MCF 10A (cell line): ENCODE measurements at regions not wholly inside any gene's neighbourhood (a gene's known extent, or its start where the extent isn't known, plus 50 kb on each side); places are given as distances from the start of the nearest gene placed in this dataset.

Experiments
- BruUV-seq: library from RNA; stranded (reverse); fragments of 400-500 nt; replicated peaks from 2 replicates; lab custom pipeline; 2021; lab: Mats Ljungman, UMichigan
- CTCF ChIA-PET: fragments of 300-600 bp; sonication (Branson Sonifier 250); formaldehyde crosslinking; extraction: SDS; loops from one replicate; lab custom pipeline; 2021; ENCODE audit warnings: antibody characterized with exemption, inconsistent platforms; lab: Yijun Ruan, JAX
- POLR2A ChIA-PET: fragments of 300-600, 350-650 bp; sonication (Branson Sonifier 250); formaldehyde crosslinking; extraction: SDS; loops from one replicate; lab custom pipeline; 2020; ENCODE audit warnings: antibody characterized with exemption, inconsistent platforms; lab: Yijun Ruan, JAX
- DNase-seq: peaks from one replicate; pipeline ENCODE4 v3.0.0-alpha.2; 2018; ENCODE audit not compliant: unreplicated experiment
- H3K27ac Mint-ChIP-seq: one replicate; pipeline ENCODE4 v1.8.0; 2022; ENCODE audit warnings: mild to moderate bottlenecking, low read depth, mixed read lengths; ENCODE audit not compliant: unreplicated experiment
- H3K27me3 Mint-ChIP-seq: one replicate; pipeline ENCODE4 v1.8.0; 2022; ENCODE audit warnings: mixed read lengths; ENCODE audit not compliant: insufficient read depth, unreplicated experiment
- H3K36me3 Mint-ChIP-seq: one replicate; pipeline ENCODE4 v1.8.0; 2022; ENCODE audit warnings: mild to moderate bottlenecking, moderate library complexity, mixed read lengths; ENCODE audit not compliant: insufficient read depth, unreplicated experiment
- H3K4me1 Mint-ChIP-seq: one replicate; pipeline ENCODE4 v1.8.0; 2022; ENCODE audit warnings: mixed read lengths; ENCODE audit not compliant: insufficient read depth, unreplicated experiment
- H3K4me3 Mint-ChIP-seq: one replicate; pipeline ENCODE4 v1.8.0; 2022; ENCODE audit warnings: mild to moderate bottlenecking, moderate library complexity, mixed read lengths; ENCODE audit not compliant: unreplicated experiment
- H3K9me3 Mint-ChIP-seq: one replicate; pipeline ENCODE4 v1.8.0; 2022; ENCODE audit warnings: mixed read lengths; ENCODE audit not compliant: unreplicated experiment
- CTCF ChIP-seq: fragments of 200-600 bp; IDR thresholded peaks from one replicate; pipeline ENCODE4 v1.8.0; 2022; ENCODE audit warnings: antibody characterized with exemption, mild to moderate bottlenecking; ENCODE audit not compliant: unreplicated experiment
- intact Hi-C: fragments of 100-400 bp; cut with micrococcal nuclease; formaldehyde crosslinking; loops from 2 replicates; pipeline ENCODE4 v1.14.1; 2022

DNA sequence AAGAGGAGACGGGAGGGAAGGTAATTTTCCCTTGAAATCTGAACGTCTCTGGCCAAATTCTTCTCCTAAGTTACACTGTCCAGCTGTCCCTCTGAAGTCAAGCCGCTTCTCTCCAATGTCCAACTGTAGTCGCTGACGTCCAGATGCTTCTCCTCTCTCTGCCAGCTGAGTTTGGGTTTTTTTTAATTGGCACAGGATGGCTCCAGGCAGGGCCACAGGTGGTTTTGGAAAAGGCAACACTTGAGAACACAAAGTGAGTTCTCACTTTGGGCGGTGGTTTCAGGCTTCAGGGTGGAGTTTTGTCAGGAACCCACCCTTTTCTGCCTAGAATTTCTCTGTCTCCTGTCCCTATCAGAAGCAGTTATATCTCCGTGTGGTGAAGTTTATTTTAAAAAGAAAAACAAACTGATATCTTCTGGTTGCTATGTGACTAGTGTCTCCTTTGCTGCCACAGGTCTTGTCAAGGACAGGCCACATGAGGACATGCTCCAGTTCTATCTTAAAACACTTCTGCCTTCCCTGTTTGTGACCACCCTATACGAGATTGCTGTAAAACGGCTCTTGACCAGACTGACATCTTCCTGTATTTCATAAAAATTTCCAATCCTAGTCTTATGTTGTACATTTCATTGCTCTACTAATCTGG is 472.3 kb upstream of the ADGRL4 start:
- CTCF ChIA-PET, result no interaction called here
- POLR2A ChIA-PET, result no interaction called here
- BruUV-seq, result no TSS peak
- H3K4me3 Mint-ChIP-seq, result no peak overlapping the region
- no peak overlapping the region for H3K27ac Mint-ChIP-seq
- no peak for DNase-seq
- no peaks in the 10 kb centered on the region for H3K27me3 Mint-ChIP-seq
- TF ChIP-seq CTCF, result no peak
- intact Hi-C loops, result no loop called here
- H3K4me1 Mint-ChIP-seq, result no peaks in the 10 kb centered on the region
- no peaks in the 10 kb centered on the region for H3K36me3 Mint-ChIP-seq
- H3K9me3 Mint-ChIP-seq, result no peaks in the 10 kb centered on the region

DNA sequence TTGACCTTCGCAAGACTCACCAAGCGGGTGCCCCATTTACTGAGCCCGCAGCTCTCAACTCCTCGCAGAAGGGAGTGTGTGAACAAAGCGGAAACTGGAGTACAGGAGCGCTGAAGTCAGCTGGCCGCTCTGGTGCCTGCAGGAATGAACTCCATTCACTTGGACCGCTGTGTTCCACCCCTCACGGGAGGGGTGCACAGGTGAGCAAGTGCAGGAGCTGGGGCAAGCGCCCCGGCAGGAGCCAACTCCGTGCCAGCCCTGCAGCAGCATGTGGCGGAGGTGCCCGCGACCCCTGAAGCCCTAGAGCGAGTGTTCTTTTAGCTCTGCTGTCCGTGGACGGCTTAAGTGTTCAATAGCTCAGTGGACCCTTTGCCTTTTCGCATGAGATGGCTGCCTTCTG is 471.6 kb upstream of the ADGRL4 start:
- H3K27me3 Mint-ChIP-seq, result no peaks in the 10 kb centered on the region
- no TSS peak for BruUV-seq
- H3K27ac Mint-ChIP-seq, result no peak overlapping the region
- CTCF ChIA-PET, result interaction anchor here (0.6 kb wide), 1 partner anchor 218 kb away, joined by 3 read pairs; no protein-coding TSS in a partner anchor
- H3K9me3 Mint-ChIP-seq, result no peaks in the 10 kb centered on the region
- intact Hi-C loops, result no loop called here
- POLR2A ChIA-PET, result no interaction called here
- H3K4me1 Mint-ChIP-seq, result no peaks in the 10 kb centered on the region
- no peak overlapping the region for H3K4me3 Mint-ChIP-seq
- DNase-seq, result no peak
- H3K36me3 Mint-ChIP-seq, result no peaks in the 10 kb centered on the region
- no peak for TF ChIP-seq CTCF

DNA sequence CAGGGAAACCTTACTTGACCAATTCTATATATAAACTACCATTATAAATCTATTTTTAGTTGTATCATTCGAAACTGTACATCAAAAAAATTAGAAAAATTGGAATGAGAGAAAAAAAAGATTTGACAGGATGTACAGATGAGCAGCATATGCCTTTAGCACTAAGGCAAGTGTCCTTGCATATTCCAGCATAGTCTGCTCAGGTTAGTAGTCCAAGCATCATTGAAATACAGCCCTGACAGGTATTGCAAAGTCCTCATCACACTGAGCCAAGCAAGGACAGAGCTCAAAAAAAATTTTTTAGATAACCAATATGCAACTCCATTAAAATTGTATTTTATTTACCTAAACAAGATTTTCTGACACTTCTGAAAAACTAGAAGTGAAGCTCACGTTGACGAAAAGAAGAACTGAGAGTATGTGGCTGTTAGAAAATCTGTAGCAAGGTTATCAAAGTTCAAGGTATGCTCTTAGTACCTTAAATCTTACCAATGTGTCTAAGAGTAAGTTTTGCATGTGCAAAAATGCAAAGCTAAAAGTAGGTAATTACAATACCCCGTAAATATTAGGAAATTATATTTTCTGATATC is 465.6 kb upstream of the ADGRL4 start:
- Mint-ChIP-seq H3K27me3 (no peaks in the 10 kb centered on the region), H3K9me3 (no peaks in the 10 kb centered on the region), H3K4me1 (no peaks in the 10 kb centered on the region), H3K36me3 (no peaks in the 10 kb centered on the region), H3K4me3 (no peak overlapping the region), H3K27ac (no peak overlapping the region)
- no TSS peak for BruUV-seq
- intact Hi-C loops, result no loop called here
- ChIA-PET CTCF (no interaction called here), POLR2A (interaction anchor here (1.6 kb wide), 1 partner anchor 11 kb away, joined by 3 read pairs; no protein-coding TSS in a partner anchor)
- no peak for TF ChIP-seq CTCF
- DNase-seq, result no peak

DNA sequence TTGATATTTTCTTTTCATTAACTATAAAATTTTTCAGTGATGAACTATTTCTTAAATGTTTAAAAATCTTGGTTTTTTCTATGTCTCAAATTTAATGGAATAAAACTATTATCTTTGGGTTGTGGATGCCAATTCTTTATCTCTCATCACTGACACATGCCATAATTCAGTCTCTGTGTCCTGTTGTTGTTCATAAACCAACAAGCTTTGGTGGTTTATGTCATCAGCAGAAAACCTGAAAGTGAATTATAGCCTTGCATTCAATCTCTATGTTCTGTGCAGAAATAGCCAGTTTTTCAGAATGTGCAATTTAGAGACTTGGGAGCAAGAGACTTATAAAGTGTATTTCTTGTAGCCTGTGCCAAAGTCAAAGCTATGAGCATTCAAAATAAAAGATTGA is 462.6 kb upstream of the ADGRL4 start:
- ChIA-PET CTCF (interaction anchor here (0.6 kb wide), 1 partner anchor 588 kb away, joined by 3 read pairs; no protein-coding TSS in a partner anchor), POLR2A (no interaction called here)
- TF ChIP-seq CTCF, result no peak
- BruUV-seq, result no TSS peak
- H3K4me3 Mint-ChIP-seq, result no peak overlapping the region
- H3K36me3 Mint-ChIP-seq, result no peaks in the 10 kb centered on the region
- DNase-seq, result no peak
- no peak overlapping the region for H3K27ac Mint-ChIP-seq
- no peaks in the 10 kb centered on the region for H3K9me3 Mint-ChIP-seq
- H3K4me1 Mint-ChIP-seq, result no peaks in the 10 kb centered on the region
- no peaks in the 10 kb centered on the region for H3K27me3 Mint-ChIP-seq
- intact Hi-C loops, result no loop called here
